ENCODE measurements at regions not wholly inside any gene's neighbourhood (a gene's known extent, or its start where the extent isn't known, plus 50 kb on each side); places are given as distances from the start of the nearest gene placed in this dataset.

DNA sequence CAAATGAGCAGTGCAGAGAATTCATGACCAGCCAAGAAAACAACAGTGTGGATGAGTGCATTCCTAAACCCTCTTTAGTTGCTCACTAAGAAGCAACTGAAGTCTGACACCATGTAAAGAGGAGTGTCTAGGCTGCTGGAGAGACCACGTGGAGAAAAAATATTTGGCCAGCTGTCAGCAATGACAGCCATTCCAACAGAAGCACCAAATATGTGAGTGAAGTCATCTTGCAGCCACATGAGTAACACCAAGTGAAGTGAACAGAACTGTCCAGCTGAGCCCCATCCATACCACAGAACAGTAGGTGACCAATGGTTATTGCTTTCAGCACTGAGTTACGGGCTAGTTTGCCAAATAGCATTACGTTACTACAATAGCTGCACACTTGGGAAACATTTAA is 89.4 kb downstream of the TBXT start:
- Histone ChIP-seq H3K4me1 (ENCODE audit: control insufficient read depth, insufficient read depth, low read length) (no peaks in the 10 kb centered on the region), H3K36me3 (ENCODE audit: control insufficient read depth, insufficient read depth, low read length, severe bottlenecking) (no peaks in the 10 kb centered on the region), H3K9ac (ENCODE audit: low read length) (no peak overlapping the region), H3K27me3 (replicated peaks; ENCODE audit: control insufficient read depth, insufficient read depth, low read length) (peaks cover 8% of the 10 kb centered on the region), H3K9me3 (ENCODE audit: control insufficient read depth, low read length) (no peaks in the 10 kb centered on the region), H3K4me3 (ENCODE audit: low read length) (no peak overlapping the region)
- no peak for DNase-seq (ENCODE audit: low read depth)

DNA sequence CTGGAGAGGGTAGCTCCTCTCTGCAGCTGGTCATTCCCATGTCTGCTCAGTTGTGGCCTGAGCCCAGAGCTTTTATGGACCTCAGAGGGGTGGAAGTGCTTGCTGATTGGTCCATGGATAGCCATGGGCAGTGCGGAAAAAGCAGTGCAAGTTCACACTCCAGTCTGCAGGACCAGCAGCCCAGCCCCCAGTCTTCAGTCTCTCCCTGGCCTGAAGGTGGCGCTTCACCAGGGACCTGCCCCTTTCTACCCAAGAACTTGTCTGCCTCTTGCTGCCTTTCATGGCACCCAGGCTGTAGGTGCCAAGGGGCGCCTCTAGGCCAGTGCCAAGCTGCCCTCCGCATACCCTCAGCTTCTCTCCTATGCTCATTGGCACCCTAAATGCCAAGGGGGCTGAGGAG is 91.0 kb downstream of the TBXT start:
- no peaks in the 10 kb centered on the region for H3K36me3 ChIP-seq (ENCODE audit: control insufficient read depth, insufficient read depth, low read length, severe bottlenecking)
- peaks cover 18% of the 10 kb centered on the region for H3K27me3 ChIP-seq (replicated peaks; ENCODE audit: control insufficient read depth, insufficient read depth, low read length)
- no peak overlapping the region for H3K4me3 ChIP-seq (ENCODE audit: low read length)
- H3K9ac ChIP-seq (ENCODE audit: low read length), result no peak overlapping the region
- no peak for DNase-seq (ENCODE audit: low read depth)
- no peaks in the 10 kb centered on the region for H3K4me1 ChIP-seq (ENCODE audit: control insufficient read depth, insufficient read depth, low read length)
- H3K9me3 ChIP-seq (ENCODE audit: control insufficient read depth, low read length), result no peaks in the 10 kb centered on the region

DNA sequence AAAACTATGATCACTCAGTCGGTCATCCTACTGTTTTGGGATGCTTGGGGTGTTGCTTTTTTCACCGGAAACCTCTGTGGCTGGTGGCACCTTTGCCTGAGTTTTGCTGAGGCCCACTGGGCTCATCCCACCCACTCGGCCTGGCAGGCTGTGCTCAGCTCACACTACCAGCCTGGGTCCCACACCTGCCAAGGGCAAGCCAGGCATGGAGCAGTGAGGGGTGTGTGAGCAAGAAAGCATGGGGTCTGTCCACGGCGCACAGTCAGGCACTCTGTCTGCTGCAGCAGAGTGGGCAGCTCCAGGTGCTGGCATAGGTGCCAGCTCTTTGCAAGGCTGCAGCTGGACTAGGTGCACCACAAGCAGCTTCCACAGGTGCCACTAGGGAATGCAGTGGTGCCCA is 91.7 kb downstream of the TBXT start:
- no peak overlapping the region for H3K4me3 ChIP-seq (ENCODE audit: low read length)
- peaks cover 19% of the 10 kb centered on the region for H3K27me3 ChIP-seq (replicated peaks; ENCODE audit: control insufficient read depth, insufficient read depth, low read length)
- no peaks in the 10 kb centered on the region for H3K4me1 ChIP-seq (ENCODE audit: control insufficient read depth, insufficient read depth, low read length)
- no peaks in the 10 kb centered on the region for H3K36me3 ChIP-seq (ENCODE audit: control insufficient read depth, insufficient read depth, low read length, severe bottlenecking)
- no peaks in the 10 kb centered on the region for H3K9me3 ChIP-seq (ENCODE audit: control insufficient read depth, low read length)
- no peak overlapping the region for H3K9ac ChIP-seq (ENCODE audit: low read length)
- DNase-seq (ENCODE audit: low read depth), result no peak

DNA sequence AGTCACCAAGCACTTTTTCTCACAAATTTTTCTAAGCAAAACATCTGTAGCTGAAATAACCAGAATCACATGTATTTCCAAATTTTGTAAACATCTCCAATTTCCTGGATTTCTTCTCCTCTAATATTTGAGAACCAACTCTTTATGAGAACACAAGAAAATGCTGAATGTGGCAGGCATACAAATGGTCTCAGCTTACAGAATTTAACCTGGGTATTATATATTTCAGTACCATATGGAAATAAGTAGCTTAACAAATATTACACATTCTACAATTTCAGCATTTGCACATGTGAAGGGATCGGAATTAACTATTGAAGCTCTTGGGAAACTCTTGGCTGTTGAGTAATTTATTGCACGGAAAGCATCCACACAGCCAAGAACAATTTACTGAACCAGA is 92.5 kb downstream of the TBXT start:
- Histone ChIP-seq H3K4me3 (ENCODE audit: low read length) (no peak overlapping the region), H3K27me3 (replicated peaks; ENCODE audit: control insufficient read depth, insufficient read depth, low read length) (peaks cover 22% of the 10 kb centered on the region), H3K9ac (ENCODE audit: low read length) (no peak overlapping the region), H3K4me1 (ENCODE audit: control insufficient read depth, insufficient read depth, low read length) (no peaks in the 10 kb centered on the region), H3K36me3 (ENCODE audit: control insufficient read depth, insufficient read depth, low read length, severe bottlenecking) (no peaks in the 10 kb centered on the region), H3K9me3 (ENCODE audit: control insufficient read depth, low read length) (no peaks in the 10 kb centered on the region)
- no peak for DNase-seq (ENCODE audit: low read depth)

DNA sequence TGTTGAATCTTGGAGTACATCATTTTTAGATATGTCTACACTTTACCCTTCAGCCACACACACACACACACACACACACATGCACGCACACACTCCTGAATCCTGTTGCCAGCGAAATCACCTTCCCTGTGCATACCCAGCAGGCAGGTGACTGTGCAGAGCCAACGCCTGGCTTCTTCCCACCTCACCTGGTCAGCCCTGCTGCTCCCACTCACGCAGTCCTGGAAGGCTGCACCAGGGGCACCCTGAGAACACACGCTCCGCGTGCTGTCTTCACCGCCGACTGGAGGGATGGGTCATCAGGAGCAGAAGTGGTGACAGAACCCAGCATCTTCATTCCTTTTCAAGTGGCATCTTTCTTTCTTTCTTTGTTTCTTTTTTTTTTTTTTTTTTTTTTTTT is 94.6 kb downstream of the TBXT start:
- DNase-seq (ENCODE audit: low read depth), result no peak
- no peaks in the 10 kb centered on the region for H3K36me3 ChIP-seq (ENCODE audit: control insufficient read depth, insufficient read depth, low read length, severe bottlenecking)
- H3K9ac ChIP-seq (ENCODE audit: low read length), result no peak overlapping the region
- no peak overlapping the region for H3K4me3 ChIP-seq (ENCODE audit: low read length)
- peaks cover 22% of the 10 kb centered on the region for H3K27me3 ChIP-seq (replicated peaks; ENCODE audit: control insufficient read depth, insufficient read depth, low read length)
- no peaks in the 10 kb centered on the region for H3K4me1 ChIP-seq (ENCODE audit: control insufficient read depth, insufficient read depth, low read length)
- H3K9me3 ChIP-seq (ENCODE audit: control insufficient read depth, low read length), result peaks cover 2% of the 10 kb centered on the region

DNA sequence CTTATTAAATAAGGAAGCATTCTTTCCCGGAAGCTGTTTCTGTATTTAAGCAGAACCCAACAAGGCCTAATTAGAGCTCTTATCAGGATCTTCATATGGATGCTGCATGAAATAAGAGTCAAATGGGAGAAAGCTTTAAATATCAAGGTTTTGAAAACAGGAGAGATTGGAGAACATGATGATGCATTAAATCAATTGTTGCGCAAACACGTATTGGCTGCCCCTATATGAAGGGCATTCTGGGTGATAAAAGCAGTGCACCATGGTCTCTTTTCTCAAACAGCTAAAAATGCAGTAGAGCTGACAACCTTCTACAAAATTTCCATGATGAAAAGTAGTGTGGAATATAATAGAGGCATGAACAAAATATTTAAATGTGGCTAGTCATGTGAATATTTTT is 98.9 kb downstream of the TBXT start:
- H3K9me3 ChIP-seq (ENCODE audit: control insufficient read depth, low read length), result peaks cover 2% of the 10 kb centered on the region

DNA sequence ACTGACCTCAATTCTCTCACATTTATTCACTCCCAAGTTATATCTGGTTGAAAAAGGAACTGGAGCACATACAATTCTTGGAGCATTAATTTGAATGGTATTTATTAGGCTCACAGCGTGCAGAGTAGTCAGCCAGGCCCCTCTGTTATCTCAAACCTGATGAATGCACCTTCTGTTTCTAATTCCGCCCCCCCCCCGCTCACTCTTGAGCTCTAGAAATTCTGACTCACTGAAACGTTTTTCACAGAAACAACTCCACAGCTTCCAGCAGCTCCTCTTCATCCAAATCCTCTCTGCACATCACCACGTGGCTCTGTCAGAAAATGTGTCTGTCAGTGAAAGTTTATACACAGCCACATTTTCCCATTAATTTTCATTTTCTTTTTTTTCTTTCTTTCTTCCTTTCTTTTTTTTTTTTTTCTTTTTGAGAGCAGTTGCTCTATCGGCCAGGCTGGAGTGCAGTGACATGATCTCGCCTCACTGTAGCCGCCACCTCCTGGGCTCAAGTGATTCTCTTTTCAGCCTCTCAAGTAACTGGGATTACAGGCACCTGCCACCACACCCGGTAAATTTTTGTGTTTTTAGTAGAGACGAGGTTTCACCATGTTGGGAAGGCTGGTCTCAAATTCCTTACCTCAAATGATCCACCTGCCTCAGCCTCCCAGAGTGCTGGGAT is 109.4 kb downstream of the TBXT start:
- Histone ChIP-seq H3K9me3 (ENCODE audit: control insufficient read depth, low read length) (peaks cover 18% of the 10 kb centered on the region), H3K4me3 (ENCODE audit: low read length) (no peak overlapping the region), H3K36me3 (ENCODE audit: control insufficient read depth, insufficient read depth, low read length, severe bottlenecking) (no peaks in the 10 kb centered on the region), H3K27me3 (replicated peaks; ENCODE audit: control insufficient read depth, insufficient read depth, low read length) (no peaks in the 10 kb centered on the region), H3K9ac (ENCODE audit: low read length) (no peak overlapping the region), H3K4me1 (ENCODE audit: control insufficient read depth, insufficient read depth, low read length) (no peaks in the 10 kb centered on the region)
- no peak for DNase-seq (ENCODE audit: low read depth)

More for the DNA sequence above, 98.9 kb downstream of the TBXT start:
- H3K4me3 ChIP-seq (ENCODE audit: low read length), result no peak overlapping the region
- peaks cover 14% of the 10 kb centered on the region for H3K27me3 ChIP-seq (replicated peaks; ENCODE audit: control insufficient read depth, insufficient read depth, low read length)
- H3K9ac ChIP-seq (ENCODE audit: low read length), result no peak overlapping the region
- no peak for DNase-seq (ENCODE audit: low read depth)
- no peaks in the 10 kb centered on the region for H3K36me3 ChIP-seq (ENCODE audit: control insufficient read depth, insufficient read depth, low read length, severe bottlenecking)
- no peaks in the 10 kb centered on the region for H3K4me1 ChIP-seq (ENCODE audit: control insufficient read depth, insufficient read depth, low read length)

DNA sequence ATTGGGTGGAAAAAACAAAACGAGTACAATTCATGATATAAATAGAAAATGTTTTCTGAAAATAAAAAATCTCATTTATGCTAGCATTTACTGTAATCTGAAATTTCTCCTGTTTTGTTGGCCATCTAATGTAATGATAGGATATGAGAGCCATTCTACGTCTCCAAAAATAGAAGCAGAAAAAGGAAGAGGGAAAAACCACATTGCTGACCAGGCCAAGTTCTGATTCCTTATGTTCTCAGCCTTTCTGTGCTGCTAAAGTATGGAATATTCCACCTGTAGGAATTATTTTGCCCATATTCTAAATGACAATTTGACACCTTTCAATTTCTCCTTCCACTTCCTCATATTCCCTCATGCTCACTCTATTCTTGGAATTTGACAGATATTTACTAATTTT is 110.2 kb downstream of the TBXT start:
- H3K27me3 ChIP-seq (replicated peaks; ENCODE audit: control insufficient read depth, insufficient read depth, low read length), result no peaks in the 10 kb centered on the region
- no peak overlapping the region for H3K9ac ChIP-seq (ENCODE audit: low read length)
- peaks cover 23% of the 10 kb centered on the region for H3K9me3 ChIP-seq (ENCODE audit: control insufficient read depth, low read length)
- no peak overlapping the region for H3K4me3 ChIP-seq (ENCODE audit: low read length)
- no peaks in the 10 kb centered on the region for H3K4me1 ChIP-seq (ENCODE audit: control insufficient read depth, insufficient read depth, low read length)
- no peaks in the 10 kb centered on the region for H3K36me3 ChIP-seq (ENCODE audit: control insufficient read depth, insufficient read depth, low read length, severe bottlenecking)
- no peak for DNase-seq (ENCODE audit: low read depth)

DNA sequence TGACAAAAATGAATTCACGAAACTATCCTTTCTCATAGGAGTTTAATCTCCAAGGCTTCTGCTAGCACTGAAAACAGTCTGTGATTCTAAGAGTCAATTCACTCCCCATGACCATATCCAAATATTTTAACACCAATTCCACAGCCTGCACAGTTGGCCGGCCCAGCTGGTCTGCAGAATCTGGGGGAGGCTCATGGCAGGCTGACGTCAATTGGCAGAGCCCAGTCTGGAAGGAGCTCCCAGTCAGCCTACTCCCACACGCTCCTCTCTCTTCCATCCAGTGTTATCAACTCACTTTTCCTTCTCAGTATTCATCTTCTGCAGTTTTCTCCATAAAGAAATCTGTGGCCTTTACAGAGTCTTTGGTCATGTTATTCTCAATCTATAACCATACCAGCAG is 111.0 kb downstream of the TBXT start:
- H3K4me3 ChIP-seq (ENCODE audit: low read length), result no peak overlapping the region

DNA sequence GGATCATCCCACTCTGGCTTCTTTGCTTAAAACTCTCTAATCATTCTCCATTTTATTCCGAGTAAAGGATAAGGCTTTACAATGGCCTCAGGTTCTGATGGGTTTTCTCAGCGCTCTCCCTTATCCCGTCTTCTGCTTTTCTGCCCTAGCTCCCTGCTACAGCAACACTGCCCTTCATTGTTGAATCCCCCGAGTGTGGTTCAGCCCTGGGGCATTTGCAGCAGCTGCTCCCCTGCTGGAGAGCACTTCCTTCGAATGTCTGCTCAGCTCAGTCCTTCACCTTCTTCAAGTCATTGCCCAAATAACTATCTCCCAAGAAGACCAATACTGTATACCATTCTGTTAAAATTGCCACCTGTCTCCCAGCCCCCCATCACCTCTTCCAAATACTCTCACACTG is 111.8 kb downstream of the TBXT start:
- H3K4me1 ChIP-seq (ENCODE audit: control insufficient read depth, insufficient read depth, low read length), result no peaks in the 10 kb centered on the region
- no peaks in the 10 kb centered on the region for H3K27me3 ChIP-seq (replicated peaks; ENCODE audit: control insufficient read depth, insufficient read depth, low read length)
- H3K9me3 ChIP-seq (ENCODE audit: control insufficient read depth, low read length), result peaks cover 33% of the 10 kb centered on the region
- DNase-seq (ENCODE audit: low read depth), result no peak
- H3K36me3 ChIP-seq (ENCODE audit: control insufficient read depth, insufficient read depth, low read length, severe bottlenecking), result no peaks in the 10 kb centered on the region
- H3K9ac ChIP-seq (ENCODE audit: low read length), result no peak overlapping the region
- H3K4me3 ChIP-seq (ENCODE audit: low read length), result no peak overlapping the region

More for the DNA sequence above, 111.0 kb downstream of the TBXT start:
- Histone ChIP-seq H3K36me3 (ENCODE audit: control insufficient read depth, insufficient read depth, low read length, severe bottlenecking) (no peaks in the 10 kb centered on the region), H3K4me1 (ENCODE audit: control insufficient read depth, insufficient read depth, low read length) (no peaks in the 10 kb centered on the region), H3K9ac (ENCODE audit: low read length) (no peak overlapping the region), H3K9me3 (ENCODE audit: control insufficient read depth, low read length) (peaks cover 31% of the 10 kb centered on the region), H3K27me3 (replicated peaks; ENCODE audit: control insufficient read depth, insufficient read depth, low read length) (no peaks in the 10 kb centered on the region)
- DNase-seq (ENCODE audit: low read depth), result no peak

DNA sequence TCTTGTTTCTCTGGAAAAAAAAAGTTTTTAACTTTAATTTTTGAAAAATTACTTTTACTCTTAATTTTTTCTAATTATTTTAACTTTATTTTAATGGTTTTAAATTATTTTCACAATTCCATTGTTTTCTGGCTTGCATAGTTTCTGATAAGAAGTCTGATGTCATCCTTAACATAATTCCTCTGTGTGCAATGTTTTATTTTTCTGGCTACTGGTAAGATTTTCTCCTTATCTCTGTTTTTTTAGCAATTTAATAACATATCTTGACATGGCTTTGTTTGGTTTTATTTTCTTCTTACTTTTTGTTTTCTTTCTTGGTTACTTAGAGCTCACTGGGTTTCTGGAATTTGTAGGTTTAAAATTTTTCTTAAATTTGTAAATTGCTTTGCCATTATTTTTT is 114.8 kb downstream of the TBXT start:
- Histone ChIP-seq H3K9me3 (ENCODE audit: control insufficient read depth, low read length) (peaks cover 33% of the 10 kb centered on the region), H3K4me3 (ENCODE audit: low read length) (no peak overlapping the region), H3K4me1 (ENCODE audit: control insufficient read depth, insufficient read depth, low read length) (no peaks in the 10 kb centered on the region), H3K36me3 (ENCODE audit: control insufficient read depth, insufficient read depth, low read length, severe bottlenecking) (no peaks in the 10 kb centered on the region), H3K9ac (ENCODE audit: low read length) (no peak overlapping the region), H3K27me3 (replicated peaks; ENCODE audit: control insufficient read depth, insufficient read depth, low read length) (no peaks in the 10 kb centered on the region)
- DNase-seq (ENCODE audit: low read depth), result no peak

DNA sequence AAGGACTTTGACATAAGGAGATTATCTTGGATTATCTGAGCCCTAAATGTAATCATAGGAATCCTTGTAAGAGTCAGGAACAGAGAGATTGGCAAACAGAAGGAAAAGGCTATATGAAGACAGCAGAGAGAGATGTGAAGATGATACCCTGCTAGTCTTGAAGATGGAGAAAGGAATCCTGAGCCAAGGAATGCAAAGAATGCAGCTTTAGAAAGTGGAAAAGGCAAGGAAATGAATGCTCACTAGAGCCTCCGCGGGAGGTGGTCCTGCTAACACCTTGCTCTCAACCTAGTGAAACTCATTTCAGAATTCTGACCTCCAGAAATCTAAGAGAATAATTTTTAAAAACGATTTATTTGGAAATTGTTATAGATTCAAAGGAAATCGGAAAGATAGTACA is 117.1 kb downstream of the TBXT start:
- no peaks in the 10 kb centered on the region for H3K36me3 ChIP-seq (ENCODE audit: control insufficient read depth, insufficient read depth, low read length, severe bottlenecking)
- no peaks in the 10 kb centered on the region for H3K27me3 ChIP-seq (replicated peaks; ENCODE audit: control insufficient read depth, insufficient read depth, low read length)
- H3K4me1 ChIP-seq (ENCODE audit: control insufficient read depth, insufficient read depth, low read length), result peaks cover 7% of the 10 kb centered on the region
- no peak for DNase-seq (ENCODE audit: low read depth)
- H3K4me3 ChIP-seq (ENCODE audit: low read length), result no peak overlapping the region
- no peak overlapping the region for H3K9ac ChIP-seq (ENCODE audit: low read length)
- peaks cover 32% of the 10 kb centered on the region for H3K9me3 ChIP-seq (ENCODE audit: control insufficient read depth, low read length)

All from adipocyte (in vitro differentiated cells).